IPS-20b (cell line): ENCODE measurements at regions not wholly inside any gene's neighbourhood (a gene's known extent, or its start where the extent isn't known, plus 50 kb on each side); places are given as distances from the start of the nearest gene placed in this dataset.

Source experiments
- H3K27ac ChIP-seq: one replicate; pipeline ENCODE4 v1.5.1; 2013; ENCODE audit warnings: low read length
- H3K27me3 ChIP-seq: 2 replicates; pipeline ENCODE4 v1.6.1; 2013; ENCODE audit warnings: mild to moderate bottlenecking, low read length, inconsistent platforms; ENCODE audit not compliant: insufficient read depth
- H3K36me3 ChIP-seq: 2 replicates; pipeline ENCODE4 v1.6.1; 2013; ENCODE audit warnings: low read depth, mild to moderate bottlenecking, inconsistent platforms, low read length, moderate library complexity; ENCODE audit not compliant: insufficient read depth
- H3K4me1 ChIP-seq: 2 replicates; pipeline ENCODE4 v1.6.1; 2013; ENCODE audit warnings: mild to moderate bottlenecking, control low read depth, inconsistent platforms, low read length, moderate library complexity; ENCODE audit not compliant: insufficient read depth
- H3K4me3 ChIP-seq: 2 replicates; pipeline ENCODE4 v1.5.1; 2013; ENCODE audit warnings: mild to moderate bottlenecking, low read length, inconsistent platforms
- H3K9ac ChIP-seq: 2 replicates; pipeline ENCODE4 v1.6.1; 2013; ENCODE audit warnings: low read depth, mild to moderate bottlenecking, inconsistent platforms, low read length, moderate library complexity
- H3K9me3 ChIP-seq: 2 replicates; pipeline ENCODE4 v1.6.1; 2013; ENCODE audit warnings: mild to moderate bottlenecking, low read depth, low read length, inconsistent platforms; ENCODE audit not compliant: insufficient read depth

DNA sequence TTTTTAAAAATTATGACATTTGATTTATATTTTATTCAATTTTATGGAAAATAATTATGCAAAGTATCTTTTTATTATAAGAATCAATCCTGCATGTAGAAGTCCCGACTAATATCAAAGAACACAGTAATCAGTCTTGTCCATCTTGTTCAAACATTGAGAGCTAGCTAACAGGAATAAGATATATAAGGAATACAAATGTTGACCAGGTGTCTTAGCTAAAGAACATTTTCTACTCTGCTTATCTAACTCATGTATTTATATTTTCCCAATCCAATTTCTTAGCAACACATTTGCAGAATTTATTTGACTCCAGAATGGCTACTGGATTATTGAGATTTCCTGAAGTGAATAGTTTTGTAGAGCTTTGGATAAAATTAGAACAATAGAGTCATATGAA lies 61.5 kb upstream of the NR3C2 start:
- no peak overlapping the region for H3K27ac ChIP-seq
- no peak overlapping the region for H3K4me3 ChIP-seq
- no peaks in the 10 kb centered on the region for H3K36me3 ChIP-seq
- H3K9ac ChIP-seq: no peak overlapping the region
- no peaks in the 10 kb centered on the region; the same call in 1 of the 2 replicates for H3K9me3 ChIP-seq
- no peaks in the 10 kb centered on the region for H3K4me1 ChIP-seq
- no peaks in the 10 kb centered on the region for H3K27me3 ChIP-seq

DNA sequence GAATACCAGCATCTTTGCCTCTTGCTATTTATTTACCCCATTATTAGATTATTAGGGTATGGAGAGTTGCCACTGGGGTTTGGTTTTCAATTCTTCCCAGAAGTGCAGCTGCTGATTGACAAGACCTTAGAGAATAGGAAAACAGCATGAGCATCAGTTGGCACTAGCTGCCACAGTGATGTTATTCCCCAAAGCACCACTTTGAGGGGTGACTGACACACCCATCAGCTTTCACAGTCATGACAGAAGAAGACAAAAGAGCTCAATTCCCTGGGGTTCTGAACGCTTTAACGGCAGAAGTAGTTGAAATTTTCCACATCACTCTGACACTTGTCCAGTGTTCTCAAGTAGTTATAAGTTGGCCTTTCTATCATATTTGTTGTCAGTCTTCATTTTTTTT lies 55.0 kb upstream of the NR3C2 start:
- no peaks in the 10 kb centered on the region for H3K36me3 ChIP-seq
- no peaks in the 10 kb centered on the region for H3K27me3 ChIP-seq
- H3K9ac ChIP-seq: no peak overlapping the region
- H3K4me1 ChIP-seq: no peaks in the 10 kb centered on the region
- no peak overlapping the region for H3K4me3 ChIP-seq
- H3K9me3 ChIP-seq: no peaks in the 10 kb centered on the region
- H3K27ac ChIP-seq: no peak overlapping the region

DNA sequence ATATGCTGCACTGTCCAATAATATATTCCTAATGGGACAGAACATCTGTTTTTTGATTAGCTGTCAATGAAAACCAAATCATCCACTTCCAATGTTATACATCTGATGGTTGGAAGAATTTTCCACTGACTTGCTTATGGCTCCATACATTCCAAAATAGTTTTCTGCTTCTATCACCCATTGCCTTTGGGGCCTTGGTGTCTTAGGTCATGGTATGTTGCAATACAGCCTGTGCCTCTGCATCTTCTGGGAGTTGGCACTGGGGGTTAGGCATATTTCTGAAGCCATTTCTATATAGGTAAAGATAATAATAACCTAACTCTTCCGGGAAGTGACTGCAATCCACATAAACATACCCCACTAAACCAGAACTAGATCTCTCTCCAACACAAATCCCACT lies 53.2 kb upstream of the NR3C2 start:
- no peaks in the 10 kb centered on the region for H3K36me3 ChIP-seq
- H3K9ac ChIP-seq: no peak overlapping the region
- H3K27ac ChIP-seq: no peak overlapping the region
- H3K4me3 ChIP-seq: no peak overlapping the region
- H3K9me3 ChIP-seq: no peaks in the 10 kb centered on the region
- no peaks in the 10 kb centered on the region for H3K4me1 ChIP-seq
- H3K27me3 ChIP-seq: no peaks in the 10 kb centered on the region
